Fibroblast of skin of right biceps (primary cell): ENCODE measurements at regions not wholly inside any gene's neighbourhood (a gene's known extent, or its start where the extent isn't known, plus 50 kb on each side); places are given as distances from the start of the nearest gene placed in this dataset.
A peak's percentile ranks its signal among the peaks of the same experiment; 100 is the strongest.
"Not testable (repeated sequence)": the region's sequence is repeated elsewhere in the genome, so short reads cannot be mapped to it uniquely, and the experiment has no call there.

ENCODE experiments used
- DNase-seq: peaks from one replicate; pipeline ENCODE4 v3.0.0-alpha.2; 2013

DNA sequence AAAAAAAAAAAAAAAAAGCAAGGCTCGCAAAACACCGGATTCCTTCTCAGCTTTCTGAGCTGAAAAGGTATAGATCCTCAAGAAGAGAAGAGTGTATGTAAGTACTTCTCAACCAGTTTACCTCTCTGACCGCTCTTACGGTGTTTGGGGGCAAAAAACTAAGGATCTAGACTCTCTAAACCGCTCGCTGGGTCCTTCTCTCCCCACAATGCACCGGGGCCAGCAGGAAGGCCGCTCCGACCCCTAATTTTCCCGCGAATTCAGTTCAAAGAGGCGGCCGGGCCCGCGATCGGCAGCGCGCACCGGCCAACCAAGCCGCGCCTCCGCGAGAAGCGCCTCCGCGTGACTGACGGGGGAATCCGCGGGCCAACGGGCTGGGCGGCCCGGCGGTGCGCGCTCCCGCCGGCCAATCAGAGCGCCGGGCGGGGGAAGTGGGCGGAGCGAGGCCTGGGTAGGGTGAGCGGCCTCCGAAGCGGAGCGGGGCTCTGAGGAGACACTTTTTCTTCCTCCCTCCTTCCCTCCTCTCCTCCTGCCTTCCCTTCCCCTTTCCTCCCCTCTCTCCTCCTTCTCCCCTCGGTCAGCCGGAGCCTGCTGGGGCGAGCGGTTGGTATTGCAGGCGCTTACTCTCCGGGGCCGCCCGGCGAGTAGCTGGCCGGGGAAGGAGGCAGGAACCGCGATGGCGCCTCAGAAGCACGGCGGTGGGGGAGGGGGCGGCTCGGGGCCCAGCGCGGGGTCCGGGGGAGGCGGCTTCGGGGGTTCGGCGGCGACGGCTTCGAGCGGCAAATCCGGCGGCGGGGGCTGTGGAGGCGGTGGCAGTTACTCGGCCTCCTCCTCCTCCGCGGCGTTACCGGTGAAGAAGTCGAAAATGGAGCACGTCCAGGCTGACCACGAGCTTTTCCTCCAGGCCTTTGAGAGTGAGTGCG, 93.0 kb downstream of the CRLF3 start:
- DNase-seq, result peak; percentile 78

DNA sequence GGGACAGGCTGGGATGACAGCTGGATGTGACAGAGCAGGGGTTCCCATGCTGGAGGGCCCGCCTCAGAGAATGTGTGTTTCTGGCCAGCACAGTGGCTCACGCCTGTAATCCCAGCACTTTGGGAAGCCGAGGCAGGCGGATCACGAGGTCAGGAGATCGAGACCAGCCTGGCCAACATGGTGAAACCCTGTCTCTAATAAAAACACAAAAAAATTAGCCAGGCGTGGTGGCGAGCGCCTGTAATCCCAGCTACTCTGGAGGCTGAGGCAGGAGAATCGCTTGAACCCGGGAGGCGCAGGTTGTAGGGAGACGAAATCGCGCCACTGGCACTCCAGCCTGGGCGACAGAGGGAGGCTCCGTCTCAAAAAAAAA, 93.7 kb downstream of the CRLF3 start:
- DNase-seq, result not testable (repeated sequence)

DNA sequence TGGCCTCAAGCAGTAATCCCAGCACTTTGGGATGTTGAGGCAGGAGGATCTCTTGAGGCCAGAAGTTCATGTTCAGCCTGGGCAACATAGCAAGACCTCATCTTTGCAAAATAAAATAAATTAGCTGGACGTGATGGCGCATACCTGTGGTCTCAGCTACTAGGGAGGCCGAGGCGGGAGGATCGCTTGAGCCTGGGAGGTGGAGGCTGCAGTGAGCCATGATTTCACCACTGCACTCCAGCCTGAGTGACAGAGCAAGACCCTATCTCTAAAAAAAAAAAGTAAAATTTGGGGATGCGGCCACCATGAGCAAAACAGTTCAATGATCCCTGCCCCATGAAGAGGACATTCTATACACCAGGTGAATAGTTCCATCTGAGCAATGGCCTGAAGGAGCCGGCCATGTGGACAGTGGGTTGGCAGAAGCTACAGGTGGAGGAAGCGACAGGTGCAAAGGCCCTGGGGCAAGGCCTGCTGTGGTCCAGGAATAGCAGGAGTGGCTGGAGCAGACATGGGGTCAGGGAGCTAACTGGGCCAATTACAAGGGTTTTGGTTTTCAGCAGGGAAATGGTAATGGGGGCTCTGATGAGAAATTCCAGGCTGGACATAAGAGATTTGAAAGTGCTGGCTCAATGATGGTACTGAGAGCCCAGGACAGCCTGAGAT, 94.2 kb downstream of the CRLF3 start:
- not testable (repeated sequence) for DNase-seq

DNA sequence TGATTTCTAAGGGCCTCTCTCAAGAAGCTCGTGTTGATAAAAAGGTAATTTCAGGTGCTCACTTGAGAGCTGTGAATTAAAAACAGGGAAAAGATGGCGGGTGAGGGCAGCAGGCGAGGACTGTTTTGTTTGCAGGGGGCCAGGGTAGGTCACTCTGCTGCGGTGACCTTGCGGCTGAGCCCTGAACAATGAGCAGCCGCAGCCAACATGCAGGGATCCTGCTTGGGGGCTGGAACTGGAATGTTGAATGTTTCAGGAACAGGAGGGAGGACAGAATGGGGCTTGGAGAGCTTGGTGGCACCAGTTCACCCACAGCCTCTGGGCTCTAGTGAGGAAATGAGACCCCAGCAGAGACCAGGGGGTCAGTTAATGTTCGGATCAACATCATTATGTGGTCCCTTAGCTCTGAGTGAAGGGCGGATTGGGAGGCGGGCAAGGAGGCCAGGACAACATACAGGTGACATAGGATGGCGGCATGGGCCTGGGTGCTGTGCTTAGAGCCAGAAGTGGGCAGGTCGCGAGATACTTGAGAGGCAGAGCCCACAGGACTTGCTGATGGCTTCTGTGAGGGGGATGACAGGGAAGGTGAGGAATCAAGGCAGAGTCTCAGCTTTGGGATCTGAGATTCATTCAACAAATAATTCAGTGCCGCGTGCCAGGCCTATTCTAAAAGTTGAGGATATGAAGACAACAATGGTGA, 94.9 kb downstream of the CRLF3 start:
- DNase-seq, result not testable (repeated sequence)

DNA sequence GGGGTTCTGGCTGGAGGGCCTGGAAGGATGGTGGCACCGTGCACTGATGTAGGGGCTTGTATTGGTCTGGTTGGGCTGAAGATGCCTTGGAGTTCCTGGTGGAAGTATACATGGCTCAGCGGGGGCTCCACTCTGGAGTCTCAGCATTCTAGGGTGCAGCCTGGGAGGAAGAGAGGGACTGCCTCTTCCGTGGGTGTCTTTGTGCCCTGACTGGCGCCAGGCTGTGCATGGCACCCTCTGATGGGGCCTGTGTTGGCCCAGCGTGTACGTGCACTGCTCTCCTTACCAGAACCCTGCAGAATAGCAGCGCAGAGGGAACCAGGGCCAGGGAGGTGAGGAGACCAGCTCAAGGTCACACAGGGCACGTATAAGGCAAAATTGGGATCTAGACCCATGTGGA, 97.0 kb downstream of the CRLF3 start:
- not testable (repeated sequence) for DNase-seq

DNA sequence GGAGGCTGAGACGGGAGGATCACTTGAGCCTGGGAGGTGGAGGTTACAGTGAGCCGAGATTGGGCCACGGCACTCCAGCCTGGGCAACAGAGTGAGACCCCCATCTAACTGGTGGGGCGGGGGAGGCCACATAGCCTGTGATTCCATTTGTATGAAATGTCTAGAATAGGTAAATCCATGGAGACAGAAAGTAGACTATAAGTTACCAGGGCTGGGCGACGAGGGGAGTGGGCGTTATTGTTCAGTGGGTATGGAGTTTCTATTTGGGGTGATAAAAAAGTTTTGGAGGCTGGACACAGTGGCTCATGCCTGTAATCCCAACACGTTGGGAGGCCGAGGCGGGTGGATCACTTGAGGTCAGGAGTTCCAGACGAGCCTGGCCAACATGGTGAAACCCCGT, 97.8 kb downstream of the CRLF3 start:
- not testable (repeated sequence) for DNase-seq

DNA sequence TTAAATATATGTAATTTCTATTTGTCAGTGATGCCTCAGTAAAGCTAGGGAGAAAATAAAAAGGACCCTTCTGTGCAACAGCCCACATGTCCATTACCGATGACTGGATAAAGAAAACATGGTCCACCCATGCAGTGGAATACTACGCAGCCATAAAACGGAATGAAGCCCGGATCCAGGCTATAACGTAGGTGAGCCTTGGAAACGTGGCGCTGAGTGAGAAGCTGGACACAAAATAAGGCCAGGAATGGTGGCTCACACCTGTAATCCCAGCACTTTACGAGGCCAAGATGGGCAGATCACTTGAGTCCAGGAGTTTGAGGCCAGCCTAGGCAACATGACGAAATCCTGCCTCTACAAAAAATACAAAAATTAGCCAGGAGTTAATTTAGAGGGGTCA, 98.2 kb downstream of the CRLF3 start:
- DNase-seq, result not testable (repeated sequence)

DNA sequence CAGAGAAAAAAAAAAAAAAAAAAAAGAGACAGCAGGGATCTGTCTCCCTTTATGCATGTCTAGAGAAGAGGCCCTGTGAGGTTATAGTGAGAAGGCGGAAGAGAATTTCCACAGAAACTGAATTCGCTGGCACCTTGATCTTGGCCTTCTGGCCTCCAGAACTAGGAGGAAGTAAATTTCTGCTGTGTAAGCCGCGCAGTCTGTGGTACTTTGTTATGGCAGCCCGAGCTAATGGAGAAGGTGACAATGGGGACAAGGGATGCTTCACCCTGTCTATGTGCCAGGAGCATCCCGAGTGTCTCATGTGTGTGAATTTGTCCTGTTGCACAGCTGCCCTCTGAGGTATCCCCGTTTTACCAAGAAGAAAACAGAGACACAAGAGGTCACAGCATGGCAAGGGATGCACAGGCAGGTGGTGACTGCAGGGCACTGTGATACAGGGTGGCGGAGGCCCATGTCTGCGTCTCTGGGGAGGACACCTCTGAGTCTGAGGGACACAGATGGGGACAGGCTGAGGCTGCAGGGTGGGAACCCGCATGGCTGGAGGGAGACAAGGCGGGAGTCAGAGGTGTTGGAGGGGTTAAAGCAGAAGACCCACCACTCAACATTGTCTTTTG, 100.3 kb downstream of the CRLF3 start:
- not testable (repeated sequence) for DNase-seq

DNA sequence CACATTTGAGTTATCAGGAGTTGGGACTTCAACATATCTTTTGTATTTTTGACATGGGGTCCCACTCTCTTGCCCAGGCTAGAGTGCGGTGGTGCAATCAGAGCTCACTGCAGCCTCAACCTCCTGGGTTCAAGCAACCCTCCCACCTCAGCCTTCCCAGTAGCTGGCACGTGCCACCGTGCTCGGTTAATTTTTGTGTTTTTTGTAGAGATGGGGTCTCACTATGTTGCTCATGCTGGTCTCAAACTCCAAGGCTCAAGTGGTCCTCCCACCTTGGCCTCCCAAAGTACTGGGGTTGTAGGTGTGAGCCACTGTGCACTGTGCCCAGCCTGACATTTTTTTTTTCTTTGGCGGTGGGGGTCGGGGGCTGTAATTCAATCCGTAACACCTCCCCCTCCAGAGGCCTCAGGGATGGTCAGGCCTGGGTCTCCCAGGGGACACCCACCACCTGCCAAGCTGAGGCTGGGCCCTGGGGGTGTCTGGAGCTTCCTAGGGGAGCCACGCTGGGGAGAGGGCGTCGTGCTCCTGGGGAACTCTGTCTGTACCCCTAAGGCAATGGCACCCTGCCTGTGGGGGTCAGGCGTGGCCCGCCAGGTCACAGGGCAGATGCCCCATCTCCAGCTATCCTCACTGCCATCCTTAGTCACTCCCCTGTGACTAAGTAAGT, 102.2 kb downstream of the CRLF3 start:
- not testable (repeated sequence) for DNase-seq

DNA sequence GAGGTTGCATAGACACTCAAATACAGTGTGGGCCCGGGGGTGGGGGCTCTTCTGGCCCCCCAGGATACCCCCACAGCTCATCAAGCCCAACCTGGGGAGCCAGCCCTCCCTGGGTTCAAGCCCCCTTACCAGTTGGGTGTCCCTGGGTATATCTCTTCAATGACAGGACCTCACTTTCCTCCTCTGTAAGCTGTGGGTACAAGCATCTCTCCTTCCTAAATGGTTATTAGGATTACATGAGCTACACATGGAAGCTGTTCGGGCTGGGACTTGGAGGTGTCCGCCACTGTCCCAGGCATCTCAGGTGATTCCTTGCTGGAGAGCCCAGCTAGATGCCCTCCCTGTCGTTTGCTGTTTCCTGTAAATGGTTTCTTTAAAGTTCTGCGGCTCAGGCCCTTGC, 103.5 kb downstream of the CRLF3 start:
- DNase-seq, result not testable (repeated sequence)

DNA sequence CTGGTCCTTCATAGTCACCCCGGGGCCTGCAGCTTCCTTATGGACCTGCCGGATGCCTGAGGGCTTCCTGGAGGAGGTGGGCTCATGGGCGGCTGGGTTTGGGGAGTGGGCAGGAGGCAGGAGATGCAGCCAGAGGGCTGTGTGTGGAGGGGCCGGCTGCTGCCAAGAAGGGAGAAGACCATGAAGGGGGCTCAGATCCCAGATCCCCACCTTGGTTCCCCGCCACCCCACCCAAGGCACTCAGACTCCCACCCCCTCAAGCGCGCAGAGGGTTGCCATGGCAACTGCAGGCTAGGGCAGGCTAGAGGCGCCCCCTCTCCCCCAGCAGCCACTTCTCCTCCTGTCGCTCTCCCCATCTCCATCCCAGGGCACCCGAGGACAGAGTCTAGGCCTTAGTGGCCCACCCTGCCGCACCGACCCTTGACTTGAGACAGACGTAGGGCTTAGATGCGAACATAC, 104.5 kb downstream of the CRLF3 start:
- no peak for DNase-seq

DNA sequence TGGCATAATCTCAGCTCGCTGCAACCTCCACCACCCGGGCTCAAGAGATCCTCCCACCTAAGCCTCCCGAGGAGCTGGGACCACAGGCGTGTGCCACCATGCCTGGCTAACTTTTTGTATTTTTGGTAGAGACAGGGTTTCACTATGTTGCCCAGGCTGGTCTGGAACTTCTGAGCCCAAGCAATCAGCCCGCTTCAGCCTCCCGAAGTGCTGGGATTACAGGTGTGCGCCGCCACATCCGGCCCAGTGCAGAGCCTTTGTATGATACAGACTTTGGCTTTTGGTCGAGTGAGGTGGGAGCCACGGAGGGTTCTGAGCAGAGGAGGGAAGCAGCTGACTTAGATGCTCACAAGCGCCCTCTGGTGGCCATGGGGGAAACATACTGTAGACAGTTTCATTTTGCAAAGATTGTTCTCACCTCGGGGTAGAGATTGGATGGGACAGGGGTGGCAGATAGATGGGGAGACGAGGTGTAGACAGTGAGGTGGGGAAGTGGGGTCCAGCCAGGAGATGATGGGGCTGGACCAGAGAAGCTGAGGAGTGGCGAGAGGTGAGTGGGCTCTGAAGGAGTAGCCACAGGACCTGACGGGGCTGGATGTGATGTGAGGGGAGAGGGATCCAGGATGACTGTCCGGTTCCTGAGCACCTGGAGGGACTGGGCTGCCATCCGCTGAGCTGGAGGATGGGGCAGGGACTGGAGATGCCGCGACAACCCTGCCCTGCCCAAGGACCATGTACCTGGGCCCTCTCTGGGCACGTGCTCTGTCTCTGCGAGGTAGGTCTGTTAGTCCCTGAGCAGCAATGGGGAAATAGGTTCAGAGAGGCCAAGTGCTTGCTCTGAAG, 105.1 kb downstream of the CRLF3 start:
- peak; percentile 48 for DNase-seq

DNA sequence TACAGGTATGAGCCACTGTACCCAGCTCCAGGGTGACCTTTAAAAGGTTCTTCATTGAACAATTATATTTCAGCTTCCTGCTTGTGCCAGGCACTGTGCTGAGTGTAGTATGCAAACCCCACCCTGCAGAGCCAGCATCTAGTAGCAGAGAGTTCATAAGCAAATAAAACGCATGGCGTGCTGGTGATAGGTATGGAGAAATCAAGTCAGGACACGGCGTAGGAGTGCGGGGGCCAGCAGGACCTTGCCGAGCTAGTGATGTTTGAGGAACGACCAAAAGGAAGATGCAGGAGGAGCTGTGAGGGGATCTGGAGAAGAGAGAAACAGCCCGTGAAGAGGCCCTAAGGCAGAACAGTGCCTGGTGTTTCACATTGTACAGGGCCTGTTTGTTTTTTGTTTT, 105.8 kb downstream of the CRLF3 start:
- DNase-seq, result not testable (repeated sequence)

DNA sequence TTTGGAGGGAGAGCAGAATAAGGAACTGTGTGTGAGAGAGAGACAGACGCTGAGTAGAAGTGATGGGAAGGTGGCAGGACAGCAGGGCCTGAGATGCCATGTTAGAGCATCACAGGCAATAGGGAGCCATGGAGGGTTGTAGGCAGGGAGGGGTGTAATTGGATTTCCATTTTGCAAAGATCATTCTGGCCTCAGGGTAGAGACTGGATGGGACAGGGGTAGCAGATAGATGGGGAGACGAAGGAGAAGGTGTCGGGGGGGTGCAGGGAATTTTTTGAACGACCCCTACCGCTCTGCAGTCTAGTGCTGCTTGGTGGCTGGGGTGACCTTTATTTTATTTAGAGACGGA, 106.4 kb downstream of the CRLF3 start:
- not testable (repeated sequence) for DNase-seq

DNA sequence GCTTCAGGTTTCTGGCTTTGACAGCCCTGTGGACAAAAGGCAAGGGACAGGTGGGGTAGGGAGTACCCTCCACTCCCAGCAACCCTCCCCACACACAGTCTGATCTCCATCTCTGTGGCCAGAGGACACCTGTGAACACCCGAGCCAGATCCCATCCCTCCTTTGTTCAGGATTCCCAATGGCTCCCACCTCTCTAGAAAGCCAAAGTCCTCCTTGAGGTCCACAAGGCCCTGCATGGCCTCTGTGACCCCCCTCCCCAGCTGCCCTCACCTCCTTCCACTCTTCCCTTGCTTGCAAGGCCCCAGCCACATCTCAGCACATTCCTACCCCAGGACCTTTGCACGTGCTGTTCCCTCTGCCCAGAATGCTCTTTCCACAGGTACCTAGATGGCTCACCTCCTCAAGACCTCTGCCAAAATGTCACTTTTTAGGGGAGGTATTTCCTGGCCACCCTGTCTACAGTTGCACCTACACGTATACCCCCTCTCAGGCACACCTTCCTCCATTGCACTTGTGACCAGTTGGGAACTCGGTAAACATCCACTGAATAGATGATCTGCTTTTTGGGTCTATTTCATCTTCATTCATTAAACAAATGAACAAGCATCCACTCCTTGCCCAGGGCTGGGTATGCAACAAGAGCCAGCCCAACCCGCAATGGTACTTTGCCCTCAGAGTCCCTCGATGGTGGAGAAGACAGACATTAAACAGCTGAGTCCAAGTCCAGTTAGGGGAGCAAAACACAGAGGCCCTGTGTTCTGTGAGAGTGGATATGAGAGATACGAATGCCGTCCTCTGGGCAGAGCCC, 107.0 kb downstream of the CRLF3 start:
- DNase-seq, result no peak

DNA sequence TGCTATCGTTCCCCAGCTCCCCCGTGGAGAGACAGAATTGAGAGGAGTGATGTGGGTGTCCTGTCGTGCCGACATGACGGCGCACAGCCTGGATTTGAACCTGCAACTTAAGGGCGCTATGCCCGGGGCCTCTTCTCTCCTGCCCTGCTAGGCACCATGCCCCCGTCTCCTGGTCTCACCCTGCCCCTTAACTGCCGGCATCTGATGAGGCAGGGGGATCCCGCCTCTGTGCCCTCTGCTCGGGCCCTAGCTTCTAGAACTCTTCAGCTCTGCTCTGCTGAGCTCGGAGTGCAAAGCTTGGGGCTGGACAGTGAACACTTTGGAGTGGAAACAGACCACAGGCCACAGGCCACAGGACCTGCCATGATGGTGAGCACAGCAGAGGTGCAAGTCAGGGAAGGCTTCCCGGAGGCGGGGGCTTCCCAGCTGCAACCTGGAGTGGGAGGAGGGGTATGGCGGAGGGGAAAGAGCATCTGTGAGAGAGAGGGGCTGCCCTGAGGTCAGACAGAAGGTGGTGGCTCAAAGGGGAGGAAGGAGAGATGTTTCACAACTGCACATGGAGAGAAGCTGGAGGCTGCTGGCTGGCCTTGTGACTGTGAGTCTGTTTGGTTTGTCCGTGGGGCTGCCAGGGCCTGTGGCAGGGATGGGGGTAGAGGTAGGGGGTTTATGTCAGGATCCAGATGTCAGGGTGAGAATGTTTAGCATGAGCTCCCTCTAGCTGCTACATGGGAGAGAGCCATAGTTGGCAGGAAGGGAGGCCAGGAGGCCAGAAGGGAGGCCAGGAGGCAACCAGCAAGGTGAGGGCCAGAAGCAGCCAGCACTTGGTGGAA, 107.8 kb downstream of the CRLF3 start:
- DNase-seq, result peak; percentile 24

DNA sequence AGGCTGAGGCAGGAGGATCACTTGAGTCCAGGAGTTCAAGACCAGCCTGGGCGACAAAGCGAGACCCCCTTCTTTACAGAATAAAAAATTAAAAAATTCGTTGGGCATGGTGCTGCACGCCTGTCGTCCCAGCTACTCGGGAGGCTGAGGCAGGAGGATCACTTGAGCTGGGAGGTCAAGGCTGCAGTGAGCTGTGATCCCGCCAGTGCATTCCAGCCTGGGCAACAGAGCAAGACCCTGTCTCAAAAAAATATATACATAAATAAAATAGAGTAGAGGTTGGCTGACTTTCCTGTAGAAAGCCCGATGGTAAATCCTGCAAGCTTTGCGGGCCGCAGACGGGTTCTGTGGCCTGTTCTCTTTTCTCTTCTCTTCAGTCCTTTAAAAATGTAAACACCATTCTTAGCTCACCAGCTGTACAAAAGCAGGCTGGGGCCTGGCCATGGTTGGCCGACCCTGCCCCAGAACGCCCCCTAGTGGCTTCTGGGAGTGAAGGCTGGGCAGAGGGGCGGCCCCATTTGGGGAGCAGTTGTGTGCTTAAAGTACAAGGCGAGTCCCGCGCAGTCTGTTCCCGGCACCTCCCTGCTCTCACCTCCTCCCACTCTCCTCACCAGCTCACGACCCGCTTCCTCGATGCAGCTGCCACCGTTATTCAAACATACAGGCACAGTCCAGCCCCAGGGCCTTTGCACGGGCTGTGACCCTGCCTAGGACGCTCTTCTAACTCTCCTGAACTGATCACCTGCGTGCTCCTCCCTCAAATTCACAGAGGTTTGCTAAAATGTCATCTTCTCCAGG, 109.5 kb downstream of the CRLF3 start:
- peak; percentile 48 for DNase-seq

DNA sequence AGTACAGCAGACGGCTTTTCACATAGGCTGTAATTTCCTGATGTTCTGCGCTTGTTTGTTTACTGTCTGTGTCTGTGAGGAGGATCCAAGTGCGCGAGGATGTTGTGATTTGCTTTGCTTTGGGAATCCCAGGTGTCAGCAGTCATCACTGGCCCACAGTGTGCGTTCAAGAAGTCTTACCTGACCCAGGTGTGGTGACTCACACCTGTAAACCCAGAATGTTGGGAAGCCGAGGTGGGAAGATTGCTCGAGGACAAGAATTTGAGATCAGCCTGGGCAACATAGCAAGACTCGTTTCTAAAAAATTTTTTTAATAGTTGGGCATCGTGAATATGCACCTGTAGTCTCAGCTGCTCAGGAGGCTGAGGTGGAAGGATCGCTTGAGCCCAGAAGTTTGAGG, 110.7 kb downstream of the CRLF3 start:
- not testable (repeated sequence) for DNase-seq

DNA sequence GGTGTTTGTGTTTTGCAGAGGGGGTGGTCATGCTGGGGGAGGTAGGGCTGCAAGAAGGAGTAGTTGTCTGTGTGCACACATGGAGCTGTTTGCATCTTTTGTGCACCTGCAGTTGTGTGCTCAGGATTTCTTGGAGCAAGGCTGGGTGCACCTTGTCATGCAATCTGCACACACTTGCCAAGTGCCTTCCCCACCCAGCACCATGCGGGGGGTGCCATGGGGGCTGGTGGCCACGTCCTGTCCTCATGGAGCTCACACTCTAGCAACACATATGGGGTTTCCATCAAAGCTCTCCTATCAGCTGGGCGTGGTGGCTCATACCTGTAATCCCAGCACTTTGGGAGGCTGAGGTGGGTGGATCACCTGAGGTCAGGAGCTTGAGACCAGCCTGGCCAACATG, 111.6 kb downstream of the CRLF3 start:
- DNase-seq, result not testable (repeated sequence)
